HG02759 (cell line): ENCODE measurements at regions not wholly inside any gene's neighbourhood (a gene's known extent, or its start where the extent isn't known, plus 50 kb on each side); places are given as distances from the start of the nearest gene placed in this dataset.

Source experiments
- ATAC-seq: cut with Tn5 transposase; IDR thresholded peaks from one replicate; pipeline ENCODE4 v1.9.1; 2021; ENCODE audit warnings: mild to moderate bottlenecking, moderate library complexity; ENCODE audit not compliant: unreplicated experiment

DNA sequence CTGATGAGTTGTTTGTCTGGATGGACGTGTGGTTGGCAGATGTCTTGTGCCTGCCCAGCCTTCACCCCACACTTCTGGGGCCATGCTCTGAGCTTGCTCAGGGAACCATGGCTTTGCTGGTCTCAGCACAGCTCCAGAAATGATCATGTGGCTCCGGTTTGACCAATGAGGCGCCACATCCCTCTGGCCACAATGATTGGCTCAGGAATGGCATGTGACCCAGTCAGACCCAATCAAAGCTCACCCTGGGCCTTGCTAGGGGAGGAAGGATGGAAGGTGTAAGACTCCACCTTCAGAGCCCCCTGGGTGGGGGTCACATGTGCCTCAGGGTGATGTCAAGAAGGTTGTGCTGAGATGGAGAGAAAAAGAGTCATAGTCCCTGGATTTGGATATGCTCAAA is 281.6 kb upstream of the SULF2 start:
- no peak for ATAC-seq

GRCh38 chr20:48066246-48066645 is 281.0 kb upstream of the SULF2 start:
- no peak for ATAC-seq

- no peak for ATAC-seq
Measured at GRCh38 chr20:48065833-48066232, 280.6 kb upstream of the SULF2 start.

- ATAC-seq, result no peak
Measured at GRCh38 chr20:48064929-48065328, 279.6 kb upstream of the SULF2 start.

DNA sequence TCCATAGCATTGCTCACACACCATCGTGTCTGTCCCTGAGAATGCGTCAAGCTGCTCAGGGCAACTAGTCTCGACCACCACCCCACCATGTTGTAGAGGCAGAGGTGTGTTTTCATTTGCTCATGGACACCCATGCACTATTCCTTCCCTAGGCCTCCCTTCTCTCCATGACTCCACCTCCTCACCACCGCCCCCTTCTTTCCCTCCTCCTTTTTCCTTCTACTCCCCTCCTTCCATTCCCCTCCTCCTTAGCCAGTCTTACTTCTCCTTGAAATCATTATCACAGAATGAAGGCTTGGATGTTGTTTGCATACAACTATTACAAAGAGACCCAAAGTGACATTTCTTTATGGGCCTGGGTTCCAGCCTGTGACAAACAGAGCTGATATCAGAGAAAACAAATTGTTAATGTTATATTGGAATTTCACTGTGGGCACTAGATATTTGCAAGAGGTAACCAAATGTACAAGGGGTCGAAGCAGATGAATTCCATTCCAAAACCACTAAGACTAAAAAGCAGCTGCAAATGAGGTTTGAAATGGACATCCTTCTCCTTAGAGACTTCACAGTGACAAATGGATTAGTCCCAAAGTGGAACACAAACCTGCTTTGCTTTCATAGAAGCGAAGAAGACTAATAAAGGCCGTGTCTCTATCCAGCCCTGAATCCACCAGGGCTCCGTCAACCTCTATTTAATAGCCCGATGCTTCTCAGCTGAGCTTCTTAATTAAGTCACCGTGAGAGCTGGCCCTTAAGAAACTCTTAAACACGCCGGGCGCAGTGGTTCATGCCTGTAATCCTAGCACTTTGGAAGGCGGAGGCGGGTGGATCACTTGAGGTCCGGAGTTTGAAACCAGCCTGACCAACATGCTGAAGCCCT is 275.8 kb upstream of the SULF2 start:
- no peak for ATAC-seq

DNA sequence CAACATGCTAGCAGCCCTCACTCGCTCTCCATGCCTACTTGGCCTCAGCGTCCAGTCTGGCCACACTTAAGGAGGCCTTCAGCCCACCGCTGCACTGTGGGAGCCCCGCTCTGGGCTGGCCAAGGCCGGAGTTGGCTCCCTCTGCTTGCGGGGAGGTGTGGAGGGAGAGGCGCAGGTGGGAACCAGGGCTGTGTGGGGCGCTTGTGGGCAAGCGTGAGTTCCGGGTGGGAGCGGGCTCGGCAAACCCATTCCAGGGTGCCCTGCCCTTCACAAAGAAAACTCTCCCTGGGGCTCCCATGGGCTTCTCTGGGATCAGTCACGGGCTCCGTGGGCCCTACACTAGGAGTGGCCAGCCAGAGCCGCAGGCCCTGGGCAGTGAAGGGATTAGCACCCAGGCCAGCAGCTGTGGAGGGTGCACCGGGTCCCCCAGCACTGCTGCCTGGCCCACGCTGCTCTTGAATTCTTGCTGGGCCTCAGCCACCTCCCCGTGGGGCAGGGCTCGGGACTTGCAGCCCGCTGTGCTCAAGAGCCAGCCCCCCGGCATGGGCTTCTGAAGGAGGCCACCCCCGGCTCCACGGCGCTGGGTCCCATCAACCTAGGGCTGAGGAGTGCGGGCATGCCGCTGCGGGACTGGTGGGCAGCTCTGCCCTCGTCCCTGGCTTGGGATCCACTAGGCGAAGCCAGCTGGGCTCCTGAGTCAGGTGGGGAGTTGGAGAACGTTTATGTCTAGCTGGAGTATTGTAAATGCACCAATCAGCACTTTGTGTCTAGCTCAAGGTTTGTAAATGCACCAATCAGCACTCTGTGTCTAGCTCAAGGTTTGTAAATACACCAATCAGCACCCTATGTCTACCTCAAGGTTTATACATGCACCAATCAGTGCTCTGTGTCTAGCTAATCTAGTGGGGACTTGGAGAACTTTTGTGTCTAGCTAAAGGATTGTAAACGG is 273.6 kb upstream of the SULF2 start:
- ATAC-seq, result no peak

GRCh38 chr20:48057739-48058138 is 272.5 kb upstream of the SULF2 start:
- ATAC-seq, result no peak

GRCh38 chr20:48057251-48057650 is 272.0 kb upstream of the SULF2 start:
- no peak for ATAC-seq

- no peak for ATAC-seq
Measured at GRCh38 chr20:48056218-48056617, 270.9 kb upstream of the SULF2 start.

DNA sequence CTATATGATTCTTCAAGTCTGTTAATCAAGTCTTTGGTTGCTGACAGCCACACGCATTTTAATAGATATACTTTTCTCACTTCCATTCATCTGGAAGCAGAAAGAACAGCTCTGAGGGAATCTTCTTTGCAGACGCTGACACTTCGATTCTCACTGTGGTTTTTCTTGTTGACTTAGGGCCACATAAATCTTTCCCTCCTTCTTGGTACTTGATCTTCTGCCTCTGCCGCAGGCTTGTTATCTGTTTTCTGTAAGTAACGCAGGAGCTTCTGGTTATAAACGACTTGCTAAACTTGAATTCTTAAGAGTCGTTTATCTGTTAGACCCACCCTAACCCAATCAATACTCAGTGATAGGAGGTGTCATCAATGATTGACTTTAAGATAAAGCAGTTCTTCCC is 268.8 kb upstream of the SULF2 start:
- no peak for ATAC-seq

DNA sequence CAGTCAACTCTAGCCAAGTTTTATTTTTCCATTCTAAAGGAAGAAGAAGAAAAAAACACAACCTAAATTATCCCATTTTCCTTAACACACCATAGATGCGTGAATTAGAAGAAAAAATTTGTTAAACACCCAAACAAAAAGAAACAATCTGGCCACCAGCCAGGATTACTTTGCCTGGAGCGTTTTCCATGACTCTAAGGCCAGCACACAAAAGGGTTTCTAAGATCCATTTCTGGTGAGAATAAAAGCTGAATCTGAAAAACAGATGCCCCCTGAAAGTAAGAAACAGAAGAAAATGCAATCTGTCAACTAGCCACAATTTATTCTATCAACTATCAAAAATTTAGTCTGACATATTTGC is 267.2 kb upstream of the SULF2 start:
- ATAC-seq, result no peak

DNA sequence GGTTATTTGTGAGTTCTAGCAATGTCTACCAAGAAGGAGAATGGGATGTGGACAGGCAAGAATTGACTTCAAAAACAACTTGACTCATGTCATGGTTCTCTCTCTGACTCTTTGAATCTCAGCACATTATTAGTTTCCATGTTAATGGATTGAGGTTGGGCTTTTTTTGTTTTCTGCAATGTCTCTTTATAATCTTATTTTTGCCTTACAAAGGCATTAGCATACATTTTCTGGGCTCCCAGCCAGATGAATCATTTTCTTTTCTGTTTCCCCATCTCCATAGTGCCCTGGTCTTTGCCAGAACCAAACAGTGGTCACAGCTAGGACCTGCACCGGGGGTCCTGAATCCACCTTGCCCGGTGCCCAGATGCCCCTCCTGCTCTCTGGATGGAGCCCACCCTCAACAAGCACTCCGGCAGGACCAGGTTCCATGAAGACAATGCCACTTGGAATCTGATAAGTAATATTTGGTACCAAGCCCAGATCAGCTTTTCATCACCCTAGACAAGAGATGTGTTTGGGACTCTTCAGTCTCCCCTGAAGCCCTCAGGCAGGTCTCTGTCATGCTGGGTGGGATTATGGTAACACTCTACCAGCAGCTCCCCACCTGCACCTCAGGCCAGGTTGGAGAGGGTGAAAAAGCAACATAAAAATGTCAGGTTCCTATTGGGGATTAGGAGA is 266.7 kb upstream of the SULF2 start:
- ATAC-seq, result no peak

- no peak for ATAC-seq
Measured at GRCh38 chr20:48049641-48050040, 264.4 kb upstream of the SULF2 start.

GRCh38 chr20:48049171-48049570 is 263.9 kb upstream of the SULF2 start:
- no peak for ATAC-seq

- no peak for ATAC-seq
Measured at GRCh38 chr20:48047447-48047846, 262.2 kb upstream of the SULF2 start.

- ATAC-seq, result no peak
Measured at GRCh38 chr20:48042628-48043027, 257.3 kb upstream of the SULF2 start.

DNA sequence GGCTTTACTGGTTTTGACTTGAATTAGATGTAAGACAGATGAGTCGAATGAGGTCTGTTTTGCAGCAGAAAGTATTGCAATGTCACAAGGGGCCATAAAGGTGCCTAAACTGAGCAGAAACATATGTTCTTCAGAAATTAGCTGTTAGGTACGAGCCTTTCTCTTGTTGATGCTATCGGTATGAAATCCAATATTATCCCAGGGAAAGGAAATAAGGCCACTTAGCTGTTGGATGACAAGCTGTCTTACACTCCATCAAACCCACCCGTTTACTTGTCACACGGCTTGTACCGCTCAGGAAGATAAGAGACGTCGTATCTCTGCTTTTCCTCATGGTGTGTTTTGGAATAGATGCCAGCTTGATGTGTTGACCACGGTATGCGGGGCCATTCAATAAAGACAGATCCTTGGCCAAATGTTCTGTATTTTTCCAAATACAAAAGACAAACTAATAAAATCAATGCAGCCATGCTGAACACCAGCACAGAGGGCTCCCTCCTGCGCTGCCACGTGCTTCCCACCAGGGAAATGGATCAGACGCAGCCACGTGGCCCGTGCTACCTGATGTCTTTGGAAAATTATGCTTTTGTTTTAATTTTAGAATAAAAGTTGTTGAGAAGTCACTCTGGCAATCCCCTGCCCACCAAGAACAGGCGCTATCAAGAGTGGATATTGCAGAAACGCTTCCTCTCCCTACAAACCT is 255.9 kb upstream of the SULF2 start:
- no peak for ATAC-seq

DNA sequence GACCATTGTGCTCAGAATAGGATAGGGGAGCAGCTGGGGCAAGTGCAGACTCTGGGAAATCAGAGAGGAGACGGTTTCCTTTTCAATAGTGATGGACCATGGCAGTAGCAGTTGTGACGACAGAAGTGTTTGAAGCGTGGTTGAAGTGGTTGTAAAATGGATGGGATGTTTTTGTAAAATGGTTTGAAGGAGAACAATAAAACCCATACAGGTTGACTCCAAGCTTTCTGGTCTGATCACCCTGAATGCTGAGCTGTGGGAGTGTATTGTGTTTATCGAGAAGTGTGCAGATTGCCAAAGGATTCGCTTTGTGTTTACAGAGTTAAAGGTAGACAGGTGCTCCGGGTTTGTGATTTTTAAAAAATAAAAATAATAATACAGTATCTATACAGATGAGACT is 255.2 kb upstream of the SULF2 start:
- no peak for ATAC-seq

DNA sequence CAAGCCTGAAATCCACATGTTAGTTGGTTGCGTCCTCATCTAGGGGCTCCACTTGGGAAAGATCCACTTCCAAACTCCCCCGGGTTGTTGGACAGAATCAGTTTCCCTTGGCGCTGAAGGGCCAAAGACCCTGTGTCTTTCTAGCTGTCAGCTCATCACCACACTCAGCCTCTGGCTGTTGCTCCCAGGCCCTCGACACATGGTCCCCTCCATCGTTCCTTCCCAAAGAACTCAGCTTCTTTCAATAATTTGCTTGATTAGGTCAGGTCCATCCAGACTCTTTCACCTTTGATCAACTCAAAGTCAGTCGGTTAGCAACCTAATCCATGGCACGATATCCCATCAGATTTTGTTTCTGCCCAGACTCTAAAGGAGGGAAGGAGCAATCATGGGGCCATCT is 254.8 kb upstream of the SULF2 start:
- ATAC-seq, result no peak

- ATAC-seq, result no peak
Measured at GRCh38 chr20:48039514-48039913, 254.2 kb upstream of the SULF2 start.

- ATAC-seq, result no peak
Measured at GRCh38 chr20:48038713-48039112, 253.4 kb upstream of the SULF2 start.
